HG03159 (cell line): ENCODE measurements at regions not wholly inside any gene's neighbourhood (a gene's known extent, or its start where the extent isn't known, plus 50 kb on each side); places are given as distances from the start of the nearest gene placed in this dataset.

Experiments
- ATAC-seq: cut with Tn5 transposase; IDR thresholded peaks from one replicate; pipeline ENCODE4 v1.9.1; 2021; ENCODE audit warnings: mild to moderate bottlenecking, moderate library complexity; ENCODE audit not compliant: unreplicated experiment

GRCh38 chr11:70532731-70533130 is 134.4 kb downstream of the CTTN start:
- no peak for ATAC-seq

GRCh38 chr11:70535191-70535971 is 137.1 kb downstream of the CTTN start:
- ATAC-seq, result no peak

- ATAC-seq, result no peak
Observed at GRCh38 chr11:70536051-70536877, 137.9 kb downstream of the CTTN start.

- ATAC-seq, result no peak
Observed at GRCh38 chr11:70537576-70538571, 139.5 kb downstream of the CTTN start.

- no peak for ATAC-seq
Observed at GRCh38 chr11:70538641-70539359, 140.5 kb downstream of the CTTN start.

GRCh38 chr11:70539360-70540095 is 141.2 kb downstream of the CTTN start:
- ATAC-seq, result no peak

GRCh38 chr11:70540196-70540595 is 141.9 kb downstream of the CTTN start:
- ATAC-seq, result no peak

- no peak for ATAC-seq
Observed at GRCh38 chr11:70541176-70541575, 142.8 kb downstream of the CTTN start.

GRCh38 chr11:70541699-70542098 is 143.4 kb downstream of the CTTN start:
- ATAC-seq, result no peak

GRCh38 chr11:70542406-70542805 is 144.1 kb downstream of the CTTN start:
- no peak for ATAC-seq

- ATAC-seq, result no peak
Observed at GRCh38 chr11:70542811-70543210, 144.5 kb downstream of the CTTN start.

GRCh38 chr11:70543611-70544010 is 145.3 kb downstream of the CTTN start:
- no peak for ATAC-seq

GRCh38 chr11:70544067-70544773 is 145.9 kb downstream of the CTTN start:
- ATAC-seq, result no peak

- no peak for ATAC-seq
Observed at GRCh38 chr11:70544774-70545609, 146.7 kb downstream of the CTTN start.

GRCh38 chr11:70545610-70545912 is 147.2 kb downstream of the CTTN start:
- ATAC-seq, result no peak

GRCh38 chr11:70546191-70546940 is 148.0 kb downstream of the CTTN start:
- ATAC-seq, result no peak

- no peak for ATAC-seq
Observed at GRCh38 chr11:70547386-70547785, 149.1 kb downstream of the CTTN start.
